Nephron (organoid): ENCODE measurements at regions not wholly inside any gene's neighbourhood (a gene's known extent, or its start where the extent isn't known, plus 50 kb on each side); places are given as distances from the start of the nearest gene placed in this dataset.

Source experiments
- H3K27ac Mint-ChIP-seq, 3 experiments: 2 replicates each; pipeline ENCODE4 v1.8.0; 2020; ENCODE audit warnings: mixed read lengths in 3 of 3, mild to moderate bottlenecking in 2 of 3, moderate library complexity in 1 of 3
- H3K27me3 Mint-ChIP-seq: 2 replicates; pipeline ENCODE4 v1.8.0; 2021; ENCODE audit warnings: low read depth, mild to moderate bottlenecking, moderate library complexity, mixed read lengths
- H3K36me3 Mint-ChIP-seq: 2 replicates; pipeline ENCODE4 v1.8.0; 2020; ENCODE audit warnings: low read depth, mixed read lengths
- H3K4me1 Mint-ChIP-seq: 2 replicates; pipeline ENCODE4 v1.8.0; 2020; ENCODE audit warnings: mixed read lengths
- H3K4me3 Mint-ChIP-seq, 3 experiments: 2 replicates each; pipeline ENCODE4 v1.8.0; 2020; ENCODE audit warnings: mild to moderate bottlenecking in 3 of 3, mixed read lengths in 3 of 3, moderate library complexity in 2 of 3
- H3K9me3 Mint-ChIP-seq: 2 replicates; pipeline ENCODE4 v1.8.0; 2020; ENCODE audit warnings: mixed read lengths
- CTCF ChIP-seq, 3 experiments: fragments of 200-600 bp; sonication (generic); IDR thresholded peaks; one replicate each; pipeline ENCODE4 v1.5.0; 2021; ENCODE audit warnings: antibody characterized with exemption in 3 of 3; ENCODE audit not compliant: unreplicated experiment in 3 of 3

GRCh38 chr3:194220901-194221326 is 85.0 kb downstream of the HES1 start:
- no peak for TF ChIP-seq CTCF (IDR thresholded peaks at IDR 0.05; ENCODE audit: unreplicated experiment in 3 of 3)
- H3K4me3 Mint-ChIP-seq: no peak overlapping the region

GRCh38 chr3:194221336-194221735 is 85.4 kb downstream of the HES1 start:
- H3K9me3 Mint-ChIP-seq: no peaks in the 10 kb centered on the region
- peaks cover 50% of the 10 kb centered on the region for H3K27me3 Mint-ChIP-seq
- H3K4me1 Mint-ChIP-seq: peaks cover 39% of the 10 kb centered on the region
- no peak overlapping the region for H3K4me3 Mint-ChIP-seq
- no peaks in the 10 kb centered on the region for H3K36me3 Mint-ChIP-seq
- H3K27ac Mint-ChIP-seq: no peak overlapping the region
- no peak for TF ChIP-seq CTCF (IDR thresholded peaks at IDR 0.05; ENCODE audit: unreplicated experiment in 3 of 3)

More at GRCh38 chr3:194220901-194221326, 85.0 kb downstream of the HES1 start:
- Mint-ChIP-seq H3K27me3 (peaks cover 50% of the 10 kb centered on the region), H3K4me1 (peaks cover 35% of the 10 kb centered on the region), H3K36me3 (no peaks in the 10 kb centered on the region), H3K27ac (no peak overlapping the region), H3K9me3 (no peaks in the 10 kb centered on the region)

GRCh38 chr3:194223951-194224350 is 88.0 kb downstream of the HES1 start:
- Mint-ChIP-seq H3K9me3 (no peaks in the 10 kb centered on the region), H3K4me3 (no peak overlapping the region), H3K27ac (peak overlapping the region in 2 of 3 experiments; percentile 25 to 58), H3K27me3 (peaks cover 53% of the 10 kb centered on the region), H3K36me3 (peaks cover 4% of the 10 kb centered on the region), H3K4me1 (peaks cover 48% of the 10 kb centered on the region)
- TF ChIP-seq CTCF (IDR thresholded peaks at IDR 0.05; ENCODE audit: unreplicated experiment in 3 of 3): no peak

GRCh38 chr3:194224471-194225417 is 88.8 kb downstream of the HES1 start:
- peaks cover 42% of the 10 kb centered on the region for H3K4me1 Mint-ChIP-seq
- H3K27me3 Mint-ChIP-seq: peaks cover 59% of the 10 kb centered on the region
- H3K36me3 Mint-ChIP-seq: peaks cover 4% of the 10 kb centered on the region

GRCh38 chr3:194225418-194225812 is 89.5 kb downstream of the HES1 start:
- H3K4me3 Mint-ChIP-seq: no peak overlapping the region

More at GRCh38 chr3:194224471-194225417, 88.8 kb downstream of the HES1 start:
- H3K4me3 Mint-ChIP-seq: no peak overlapping the region
- no peak for TF ChIP-seq CTCF (IDR thresholded peaks at IDR 0.05; ENCODE audit: unreplicated experiment in 3 of 3)
- H3K9me3 Mint-ChIP-seq: no peaks in the 10 kb centered on the region
- H3K27ac Mint-ChIP-seq: peak overlapping the region in 2 of 3 experiments; percentile 25 to 58

More at GRCh38 chr3:194225418-194225812, 89.5 kb downstream of the HES1 start:
- TF ChIP-seq CTCF (IDR thresholded peaks at IDR 0.05; ENCODE audit: unreplicated experiment in 3 of 3): no peak
- H3K27ac Mint-ChIP-seq: peak overlapping the region in 1 of 3 experiments; percentile 32
- H3K36me3 Mint-ChIP-seq: peaks cover 4% of the 10 kb centered on the region
- peaks cover 54% of the 10 kb centered on the region for H3K27me3 Mint-ChIP-seq
- peaks cover 37% of the 10 kb centered on the region for H3K4me1 Mint-ChIP-seq
- no peaks in the 10 kb centered on the region for H3K9me3 Mint-ChIP-seq
